SK-N-SH treated with all-trans-retinoic acid at 6 μM for 48 hours (cell line): ENCODE measurements at regions not wholly inside any gene's neighbourhood (a gene's known extent, or its start where the extent isn't known, plus 50 kb on each side); places are given as distances from the start of the nearest gene placed in this dataset.

Experiments
- BACH2 ChIP-seq: fragments of 250-450 bp; sonication (Bioruptor Pico); IDR thresholded peaks from 2 replicates; pipeline ENCODE4 v1.9.0; 2021; ENCODE audit warnings: mild to moderate bottlenecking, borderline replicate concordance
- ESRRG ChIP-seq: fragments of 250-450 bp; sonication (Bioruptor Pico); IDR thresholded peaks from 2 replicates; pipeline ENCODE4 v1.6.1; 2021; ENCODE audit warnings: mild to moderate bottlenecking
- GLIS3 ChIP-seq: fragments of 250-450 bp; sonication (Bioruptor Pico); IDR thresholded peaks from 2 replicates; pipeline ENCODE4 v1.5.0; 2020; ENCODE audit warnings: mild to moderate bottlenecking, moderate library complexity
- OSR1 ChIP-seq: fragments of 250-450 bp; sonication (Bioruptor Pico); IDR thresholded peaks from 2 replicates; pipeline ENCODE4 v1.8.0; 2022; ENCODE audit warnings: moderate library complexity, mild to moderate bottlenecking, inconsistent platforms
- ZFP3 ChIP-seq: fragments of 250-450 bp; sonication (Bioruptor Pico); IDR thresholded peaks from 2 replicates; pipeline ENCODE4 v1.5.0; 2020; ENCODE audit warnings: mild to moderate bottlenecking, moderate library complexity
- TF ChIP-seq, protein P1 (sequence below): fragments of 250-450 bp; sonication (Bioruptor Pico); IDR thresholded peaks from 2 replicates; pipeline ENCODE4 v1.8.0; 2020; ENCODE audit warnings: mild to moderate bottlenecking, moderate library complexity, borderline replicate concordance
- TF ChIP-seq, protein P2 (sequence below): fragments of 250-450 bp; sonication (Bioruptor Pico); IDR thresholded peaks from 2 replicates; pipeline ENCODE4 v1.5.1; 2020; ENCODE audit warnings: low read depth, mild to moderate bottlenecking, moderate library complexity
- TF ChIP-seq, protein P3 (sequence below): fragments of 250-450 bp; sonication (Bioruptor Pico); IDR thresholded peaks from 2 replicates; pipeline ENCODE4 v1.5.1; 2021; ENCODE audit warnings: mild to moderate bottlenecking, moderate library complexity

DNA sequence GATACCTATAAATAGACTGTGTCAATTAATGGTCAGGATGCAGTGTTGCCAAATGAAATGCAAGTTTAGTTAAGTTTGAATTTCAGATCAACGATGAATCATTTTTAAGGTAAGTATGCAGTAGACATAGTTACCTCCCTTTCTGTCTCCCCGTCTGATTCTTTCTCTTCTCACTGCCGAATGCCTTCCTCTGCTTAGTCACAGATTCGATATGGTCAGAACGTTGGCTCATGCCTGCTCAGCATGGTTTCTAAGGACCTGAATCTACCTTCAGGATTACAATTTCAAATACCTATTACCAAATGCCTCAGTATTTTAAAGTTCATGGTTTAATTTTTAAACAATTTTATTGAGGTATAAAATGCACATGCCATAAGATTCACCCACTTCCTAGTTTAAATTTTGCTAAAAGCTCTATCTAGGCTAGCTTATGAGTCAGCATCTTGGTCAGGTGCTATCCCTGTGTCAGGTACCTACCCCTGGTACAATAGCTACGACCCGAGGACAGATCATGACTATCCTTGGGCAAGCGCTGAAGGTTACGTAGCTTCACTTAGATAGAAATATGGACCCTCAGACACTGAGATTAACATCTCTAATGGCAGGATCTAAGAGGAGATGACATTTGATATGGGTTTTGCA lies 78.2 kb upstream of the SPON1 start:
- no peak for TF ChIP-seq GLIS3 (CRISPR knock-in tag)
- TF ChIP-seq, protein P1, sequence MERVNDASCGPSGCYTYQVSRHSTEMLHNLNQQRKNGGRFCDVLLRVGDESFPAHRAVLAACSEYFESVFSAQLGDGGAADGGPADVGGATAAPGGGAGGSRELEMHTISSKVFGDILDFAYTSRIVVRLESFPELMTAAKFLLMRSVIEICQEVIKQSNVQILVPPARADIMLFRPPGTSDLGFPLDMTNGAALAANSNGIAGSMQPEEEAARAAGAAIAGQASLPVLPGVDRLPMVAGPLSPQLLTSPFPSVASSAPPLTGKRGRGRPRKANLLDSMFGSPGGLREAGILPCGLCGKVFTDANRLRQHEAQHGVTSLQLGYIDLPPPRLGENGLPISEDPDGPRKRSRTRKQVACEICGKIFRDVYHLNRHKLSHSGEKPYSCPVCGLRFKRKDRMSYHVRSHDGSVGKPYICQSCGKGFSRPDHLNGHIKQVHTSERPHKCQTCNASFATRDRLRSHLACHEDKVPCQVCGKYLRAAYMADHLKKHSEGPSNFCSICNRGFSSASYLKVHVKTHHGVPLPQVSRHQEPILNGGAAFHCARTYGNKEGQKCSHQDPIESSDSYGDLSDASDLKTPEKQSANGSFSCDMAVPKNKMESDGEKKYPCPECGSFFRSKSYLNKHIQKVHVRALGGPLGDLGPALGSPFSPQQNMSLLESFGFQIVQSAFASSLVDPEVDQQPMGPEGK (CRISPR knock-in tag): no peak
- TF ChIP-seq, protein P2, sequence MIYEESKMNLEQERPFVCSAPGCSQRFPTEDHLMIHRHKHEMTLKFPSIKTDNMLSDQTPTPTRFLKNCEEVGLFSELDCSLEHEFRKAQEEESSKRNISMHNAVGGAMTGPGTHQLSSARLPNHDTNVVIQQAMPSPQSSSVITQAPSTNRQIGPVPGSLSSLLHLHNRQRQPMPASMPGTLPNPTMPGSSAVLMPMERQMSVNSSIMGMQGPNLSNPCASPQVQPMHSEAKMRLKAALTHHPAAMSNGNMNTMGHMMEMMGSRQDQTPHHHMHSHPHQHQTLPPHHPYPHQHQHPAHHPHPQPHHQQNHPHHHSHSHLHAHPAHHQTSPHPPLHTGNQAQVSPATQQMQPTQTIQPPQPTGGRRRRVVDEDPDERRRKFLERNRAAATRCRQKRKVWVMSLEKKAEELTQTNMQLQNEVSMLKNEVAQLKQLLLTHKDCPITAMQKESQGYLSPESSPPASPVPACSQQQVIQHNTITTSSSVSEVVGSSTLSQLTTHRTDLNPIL (CRISPR knock-in tag): no peak
- no peak for TF ChIP-seq ZFP3 (CRISPR knock-in tag)
- TF ChIP-seq OSR1 (CRISPR knock-in tag): no peak
- TF ChIP-seq, protein P3, sequence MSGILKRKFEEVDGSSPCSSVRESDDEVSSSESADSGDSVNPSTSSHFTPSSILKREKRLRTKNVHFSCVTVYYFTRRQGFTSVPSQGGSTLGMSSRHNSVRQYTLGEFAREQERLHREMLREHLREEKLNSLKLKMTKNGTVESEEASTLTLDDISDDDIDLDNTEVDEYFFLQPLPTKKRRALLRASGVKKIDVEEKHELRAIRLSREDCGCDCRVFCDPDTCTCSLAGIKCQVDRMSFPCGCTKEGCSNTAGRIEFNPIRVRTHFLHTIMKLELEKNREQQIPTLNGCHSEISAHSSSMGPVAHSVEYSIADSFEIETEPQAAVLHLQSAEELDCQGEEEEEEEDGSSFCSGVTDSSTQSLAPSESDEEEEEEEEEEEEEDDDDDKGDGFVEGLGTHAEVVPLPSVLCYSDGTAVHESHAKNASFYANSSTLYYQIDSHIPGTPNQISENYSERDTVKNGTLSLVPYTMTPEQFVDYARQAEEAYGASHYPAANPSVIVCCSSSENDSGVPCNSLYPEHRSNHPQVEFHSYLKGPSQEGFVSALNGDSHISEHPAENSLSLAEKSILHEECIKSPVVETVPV (CRISPR knock-in tag): no peak
- no peak for TF ChIP-seq ESRRG
- TF ChIP-seq BACH2 (CRISPR knock-in tag): no peak
